ENCODE measurements at regions not wholly inside any gene's neighbourhood (a gene's known extent, or its start where the extent isn't known, plus 50 kb on each side); places are given as distances from the start of the nearest gene placed in this dataset.

GRCh38 chr3:101988596-101988995 is 139.3 kb downstream of the NFKBIZ start:
- TF ChIP-seq SP1 (IDR thresholded peaks at IDR 0.05) = no peak
- TF ChIP-seq PKNOX1 (IDR thresholded peaks at IDR 0.05) = no peak
- TF ChIP-seq ELF4 (IDR thresholded peaks at IDR 0.05) = no peak
- no peak for TF ChIP-seq TARDBP (IDR thresholded peaks at IDR 0.05)
- no peak for TF ChIP-seq L3MBTL2 (conservative IDR thresholded peaks at IDR 0.05)
- no peak for TF ChIP-seq HDGF (IDR thresholded peaks at IDR 0.05; ENCODE audit: borderline replicate concordance)
- TF ChIP-seq NFRKB (IDR thresholded peaks at IDR 0.05) = no peak
- no peak for TF ChIP-seq BHLHE40 (IDR thresholded peaks at IDR 0.05; ENCODE audit: borderline replicate concordance)
- TF ChIP-seq FOXA1 (IDR thresholded peaks at IDR 0.05) = no peak
- no peak for TF ChIP-seq FOXM1 (IDR thresholded peaks at IDR 0.05; ENCODE audit: borderline replicate concordance)
- TF ChIP-seq FOXK2 (IDR thresholded peaks at IDR 0.05) = no peak
- TF ChIP-seq ARNT (IDR thresholded peaks at IDR 0.05) = no peak

Measured in HEK293T (cell line).